Endothelial cell (in vitro differentiated cells): ENCODE measurements at regions not wholly inside any gene's neighbourhood (a gene's known extent, or its start where the extent isn't known, plus 50 kb on each side); places are given as distances from the start of the nearest gene placed in this dataset.
"Not testable (repeated sequence)": the region's sequence is repeated elsewhere in the genome, so short reads cannot be mapped to it uniquely, and the experiment has no call there.

ENCODE experiments used
- DNase-seq: peaks from one replicate; pipeline ENCODE4 v3.0.0; 2021; ENCODE audit warnings: low spot score
- H3K27ac Mint-ChIP-seq: one replicate; pipeline ENCODE4 v1.8.0; 2021; ENCODE audit warnings: mixed read lengths, inconsistent platforms; ENCODE audit not compliant: unreplicated experiment
- H3K27me3 Mint-ChIP-seq: one replicate; pipeline ENCODE4 v1.8.0; 2021; ENCODE audit warnings: mild to moderate bottlenecking, moderate library complexity, mixed read lengths, inconsistent platforms; ENCODE audit not compliant: unreplicated experiment
- H3K36me3 Mint-ChIP-seq: one replicate; pipeline ENCODE4 v1.8.0; 2021; ENCODE audit warnings: mild to moderate bottlenecking, low read depth, mixed read lengths, inconsistent platforms; ENCODE audit not compliant: unreplicated experiment
- H3K4me1 Mint-ChIP-seq: one replicate; pipeline ENCODE4 v1.8.0; 2021; ENCODE audit warnings: mild to moderate bottlenecking, mixed read lengths, inconsistent platforms; ENCODE audit not compliant: unreplicated experiment
- H3K4me3 Mint-ChIP-seq: one replicate; pipeline ENCODE4 v1.8.0; 2021; ENCODE audit warnings: mild to moderate bottlenecking, mixed read lengths, inconsistent platforms; ENCODE audit not compliant: unreplicated experiment
- H3K9me3 Mint-ChIP-seq: one replicate; pipeline ENCODE4 v1.8.0; 2021; ENCODE audit warnings: mixed read lengths, inconsistent platforms; ENCODE audit not compliant: unreplicated experiment
- TF ChIP-seq, protein P1 (sequence below): fragments of 200-600 bp; sonication (generic); IDR thresholded peaks from one replicate; pipeline ENCODE4 v1.5.0; 2021; ENCODE audit warnings: antibody characterized with exemption; ENCODE audit not compliant: unreplicated experiment

DNA sequence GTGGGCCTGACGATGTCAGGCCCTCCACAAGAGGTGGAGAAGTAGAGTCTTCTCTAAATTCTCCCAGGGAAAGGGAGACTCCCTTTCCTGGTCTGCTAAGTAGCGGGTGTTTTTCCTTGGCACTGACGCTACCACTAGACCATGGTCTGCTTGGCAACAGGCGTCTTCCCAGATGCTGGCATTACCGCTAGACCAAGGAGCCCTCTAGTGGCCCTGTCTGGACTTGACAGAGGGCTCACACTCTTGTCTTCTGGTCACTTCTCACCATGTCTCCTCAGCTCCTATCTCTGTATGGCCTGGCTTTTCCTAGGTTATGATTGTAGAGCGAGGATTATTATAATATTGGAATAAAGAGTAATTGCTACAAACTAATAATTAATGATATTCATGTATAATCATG lies 51.1 kb upstream of the RASSF6 start:
- not testable (repeated sequence) for H3K27me3 Mint-ChIP-seq, H3K9me3 Mint-ChIP-seq, H3K4me1 Mint-ChIP-seq, H3K4me3 Mint-ChIP-seq, H3K27ac Mint-ChIP-seq, H3K36me3 Mint-ChIP-seq
- TF ChIP-seq, protein P1, sequence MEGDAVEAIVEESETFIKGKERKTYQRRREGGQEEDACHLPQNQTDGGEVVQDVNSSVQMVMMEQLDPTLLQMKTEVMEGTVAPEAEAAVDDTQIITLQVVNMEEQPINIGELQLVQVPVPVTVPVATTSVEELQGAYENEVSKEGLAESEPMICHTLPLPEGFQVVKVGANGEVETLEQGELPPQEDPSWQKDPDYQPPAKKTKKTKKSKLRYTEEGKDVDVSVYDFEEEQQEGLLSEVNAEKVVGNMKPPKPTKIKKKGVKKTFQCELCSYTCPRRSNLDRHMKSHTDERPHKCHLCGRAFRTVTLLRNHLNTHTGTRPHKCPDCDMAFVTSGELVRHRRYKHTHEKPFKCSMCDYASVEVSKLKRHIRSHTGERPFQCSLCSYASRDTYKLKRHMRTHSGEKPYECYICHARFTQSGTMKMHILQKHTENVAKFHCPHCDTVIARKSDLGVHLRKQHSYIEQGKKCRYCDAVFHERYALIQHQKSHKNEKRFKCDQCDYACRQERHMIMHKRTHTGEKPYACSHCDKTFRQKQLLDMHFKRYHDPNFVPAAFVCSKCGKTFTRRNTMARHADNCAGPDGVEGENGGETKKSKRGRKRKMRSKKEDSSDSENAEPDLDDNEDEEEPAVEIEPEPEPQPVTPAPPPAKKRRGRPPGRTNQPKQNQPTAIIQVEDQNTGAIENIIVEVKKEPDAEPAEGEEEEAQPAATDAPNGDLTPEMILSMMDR, result peak; percentile 15
- DNase-seq, result peak; percentile 15

GRCh38 chr4:73673286-73673685 lies 53.0 kb upstream of the RASSF6 start:
- peaks cover 7% of the 10 kb centered on the region for H3K27me3 Mint-ChIP-seq

DNA sequence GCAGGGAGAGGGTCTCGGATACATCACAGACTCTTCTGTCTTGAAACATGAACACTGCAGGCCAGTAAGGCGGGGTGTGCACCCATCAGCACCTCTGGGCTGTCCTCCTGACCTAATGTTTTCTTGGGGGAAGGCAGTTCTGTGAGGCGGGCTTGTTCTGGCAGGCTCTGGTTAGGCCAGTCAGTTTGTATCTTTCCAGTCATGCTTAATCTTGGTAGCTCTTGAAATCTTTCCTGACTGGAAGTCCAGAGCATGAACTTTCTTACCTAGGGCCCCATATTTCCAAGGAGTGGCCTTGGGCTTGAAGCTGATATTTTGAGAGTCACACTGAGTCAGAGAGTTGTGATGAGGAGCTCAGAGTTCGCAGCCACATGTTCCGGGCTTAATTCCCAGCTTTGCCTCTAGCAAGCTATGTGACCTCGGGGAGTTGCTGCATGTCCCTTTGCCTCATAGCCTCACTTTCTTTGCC lies 54.2 kb upstream of the RASSF6 start:
- peaks cover 7% of the 10 kb centered on the region for H3K27me3 Mint-ChIP-seq
- TF ChIP-seq, protein P1, result no peak
- no peaks in the 10 kb centered on the region for H3K36me3 Mint-ChIP-seq
- DNase-seq, result no peak
- no peaks in the 10 kb centered on the region for H3K9me3 Mint-ChIP-seq
- no peak overlapping the region for H3K27ac Mint-ChIP-seq
- no peak overlapping the region for H3K4me3 Mint-ChIP-seq
- no peaks in the 10 kb centered on the region for H3K4me1 Mint-ChIP-seq

More at GRCh38 chr4:73673286-73673685, 53.0 kb upstream of the RASSF6 start:
- H3K36me3 Mint-ChIP-seq, result no peaks in the 10 kb centered on the region
- DNase-seq, result no peak
- H3K4me1 Mint-ChIP-seq, result no peaks in the 10 kb centered on the region
- H3K4me3 Mint-ChIP-seq, result no peak overlapping the region
- no peaks in the 10 kb centered on the region for H3K9me3 Mint-ChIP-seq
- H3K27ac Mint-ChIP-seq, result no peak overlapping the region
- TF ChIP-seq, protein P1, result no peak

DNA sequence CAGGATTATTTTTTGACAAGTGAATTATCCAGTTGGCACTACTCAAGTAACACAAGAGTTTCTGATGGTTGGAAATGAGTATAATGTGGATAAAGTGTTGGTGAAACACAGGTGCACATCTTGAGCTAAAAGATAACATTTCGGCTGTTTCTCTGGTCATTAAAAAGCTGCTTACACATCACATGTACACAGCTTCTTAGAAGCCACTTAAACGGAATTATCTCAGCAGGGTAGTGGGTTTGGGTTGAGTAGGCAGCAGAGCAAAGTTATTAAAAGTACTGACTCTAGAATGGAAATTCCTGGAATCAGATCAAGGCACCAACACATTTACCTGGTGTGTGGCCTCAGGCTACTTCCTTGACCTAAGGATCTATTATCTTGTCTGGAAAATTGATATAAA lies 55.4 kb upstream of the RASSF6 start:
- no peaks in the 10 kb centered on the region for H3K36me3 Mint-ChIP-seq
- no peaks in the 10 kb centered on the region for H3K9me3 Mint-ChIP-seq

GRCh38 chr4:73676136-73676535 lies 55.9 kb upstream of the RASSF6 start:
- DNase-seq, result no peak

More for the DNA sequence above, 55.4 kb upstream of the RASSF6 start:
- Mint-ChIP-seq H3K27me3 (peaks cover 4% of the 10 kb centered on the region), H3K4me1 (no peaks in the 10 kb centered on the region), H3K27ac (no peak overlapping the region), H3K4me3 (no peak overlapping the region)
- no peak for DNase-seq
- TF ChIP-seq, protein P1, result no peak

More at GRCh38 chr4:73676136-73676535, 55.9 kb upstream of the RASSF6 start:
- no peaks in the 10 kb centered on the region for H3K36me3 Mint-ChIP-seq
- no peak overlapping the region for H3K27ac Mint-ChIP-seq
- TF ChIP-seq, protein P1, result no peak
- H3K4me1 Mint-ChIP-seq, result no peaks in the 10 kb centered on the region
- H3K27me3 Mint-ChIP-seq, result no peaks in the 10 kb centered on the region
- H3K9me3 Mint-ChIP-seq, result no peaks in the 10 kb centered on the region
- no peak overlapping the region for H3K4me3 Mint-ChIP-seq
